B cell (primary cell): ENCODE measurements at regions not wholly inside any gene's neighbourhood (a gene's known extent, or its start where the extent isn't known, plus 50 kb on each side); places are given as distances from the start of the nearest gene placed in this dataset.

Experiments used
- ATAC-seq: fragments of 200-7000 bp; cut with Tn5 transposase; one replicate; pipeline ENCODE4 v1.10.0; 2021; ENCODE audit warnings: low read depth, mild to moderate bottlenecking, moderate number of reproducible peaks, moderate library complexity
- CTCF ChIA-PET: fragments of 350-600 bp; sonication (Branson Sonifier 250); formaldehyde crosslinking; loops from one replicate; lab custom pipeline; 2021; ENCODE audit warnings: antibody characterized with exemption, inconsistent platforms; lab: Charles Lee
- POLR2A ChIA-PET: fragments of 350-600 bp; sonication (Branson Sonifier 250); formaldehyde crosslinking; loops from one replicate; lab custom pipeline; 2021; ENCODE audit warnings: antibody characterized with exemption; lab: Charles Lee
- DNase-seq: peaks from one replicate; pipeline ENCODE4 v3.0.0; 2013
- H2AFZ ChIP-seq: 2 replicates; pipeline ENCODE4 v1.6.1; 2012; ENCODE audit warnings: mild to moderate bottlenecking, low read depth, low read length; ENCODE audit not compliant: insufficient read depth, poor library complexity, severe bottlenecking
- H3K27ac ChIP-seq, 2 donors: 1 replicate in 1 of 2; 2 replicates in 1 of 2; pipeline ENCODE4 v1.5.1; 2012 to 2013; ENCODE audit warnings: low read length in 2 of 2, mild to moderate bottlenecking in 2 of 2, moderate library complexity in 1 of 2
- H3K27me3 ChIP-seq, 4 experiments: fragments of 200-600 bp in 1 of 4; sonication (generic) in 1 of 4; replicated peaks in 1 of 4; 1 replicate in 2 of 4; 2 replicates in 2 of 4; pipeline versions ENCODE4 v1.6.1 to v1.7.0; 2013 to 2016; ENCODE audit warnings: low read length in 3 of 4, mild to moderate bottlenecking in 2 of 4, mixed read lengths in 1 of 4, moderate library complexity in 1 of 4; ENCODE audit not compliant: insufficient read depth in 4 of 4, control insufficient read depth in 3 of 4; ENCODE audit errors: control extremely low read depth in 1 of 4
- H3K36me3 ChIP-seq, 2 experiments: replicated peaks in 1 of 2; 1 replicate in 1 of 2; 2 replicates in 1 of 2; pipeline versions ENCODE4 v1.6.1 to v1.7.1; 2013; ENCODE audit warnings: low read length in 1 of 2; ENCODE audit not compliant: insufficient read depth in 2 of 2, control insufficient read depth in 1 of 2; ENCODE audit errors: control extremely low read depth in 1 of 2, extremely low read depth in 1 of 2
- H3K4me1 ChIP-seq, 2 donors: fragments of 200-600 bp in 1 of 2; sonication (generic) in 1 of 2; 1 replicate in 1 of 2; 2 replicates in 1 of 2; pipeline versions ENCODE4 v1.5.1 to v1.6.1; 2013 to 2017; ENCODE audit warnings: low read length in 2 of 2; ENCODE audit not compliant: control insufficient read depth in 2 of 2, insufficient read depth in 2 of 2
- H3K4me2 ChIP-seq: replicated peaks from 2 replicates; pipeline ENCODE3; 2012; ENCODE audit warnings: mild to moderate bottlenecking, low read depth, low read length; ENCODE audit not compliant: poor library complexity, severe bottlenecking
- H3K4me3 ChIP-seq, 5 experiments: fragments of 200-600 bp in 1 of 5; sonication (generic) in 1 of 5; 1 replicate in 3 of 5; 2 replicates in 2 of 5; pipeline versions ENCODE4 v1.5.1 to v1.7.0; 2011 to 2016; ENCODE audit warnings: low read length in 4 of 5, mild to moderate bottlenecking in 4 of 5, low read depth in 2 of 5, control low read depth in 1 of 5, moderate library complexity in 1 of 5; ENCODE audit not compliant: insufficient read depth in 1 of 5; ENCODE audit errors: control extremely low read depth in 1 of 5, extremely low read depth in 1 of 5
- H3K79me2 ChIP-seq: fragments of 200-600 bp; sonication (generic); one replicate; pipeline ENCODE4 v1.6.0; 2016; ENCODE audit warnings: low read length; ENCODE audit not compliant: control insufficient read depth, insufficient read depth
- H3K9ac ChIP-seq: fragments of 200-600 bp; sonication (generic); 2 replicates; pipeline ENCODE4 v1.6.1; 2017; ENCODE audit warnings: mild to moderate bottlenecking, low read length, moderate library complexity
- H3K9me3 ChIP-seq, 3 donors: one replicate each; pipeline versions ENCODE4 v1.6.1 to v1.7.1; 2013; ENCODE audit warnings: low read length in 2 of 3; ENCODE audit not compliant: control insufficient read depth in 2 of 3, insufficient read depth in 1 of 3; ENCODE audit errors: control extremely low read depth in 1 of 3
- H4K20me1 ChIP-seq: 2 replicates; pipeline ENCODE4 v1.6.0; 2012; ENCODE audit warnings: mild to moderate bottlenecking, low read length; ENCODE audit not compliant: insufficient read depth, control insufficient read depth, poor library complexity, severe bottlenecking
- H3K27ac Mint-ChIP-seq: one replicate; pipeline ENCODE4 v1.8.0; 2021; ENCODE audit warnings: mixed read lengths
- H3K27me3 Mint-ChIP-seq: one replicate; pipeline ENCODE4 v1.8.0; 2021; ENCODE audit warnings: mixed read lengths
- H3K4me1 Mint-ChIP-seq: one replicate; pipeline ENCODE4 v1.8.0; 2021; ENCODE audit warnings: mixed read lengths
- H3K4me3 Mint-ChIP-seq: one replicate; pipeline ENCODE4 v1.8.0; 2021; ENCODE audit warnings: mixed read lengths
- H3K9me3 Mint-ChIP-seq: one replicate; pipeline ENCODE4 v1.8.0; 2022; ENCODE audit warnings: mixed read lengths; ENCODE audit not compliant: insufficient read depth
- EZH2 ChIP-seq: IDR thresholded peaks from 2 replicates; pipeline ENCODE4 v1.6.1; 2012; ENCODE audit warnings: borderline replicate concordance, low read depth, mild to moderate bottlenecking, moderate library complexity, low read length; ENCODE audit not compliant: insufficient read depth, poor library complexity, severe bottlenecking
- WGBS: methylation state at CpG from one replicate; pipeline ENCODE4 v1.1.5; 2013; ENCODE audit warnings: missing lambda C conversion rate; ENCODE audit not compliant: insufficient coverage; 5-methylcytosine and 5-hydroxymethylcytosine counted together
- intact Hi-C: fragments of 100-400 bp; cut with micrococcal nuclease; formaldehyde crosslinking; loops from one replicate; pipeline ENCODE4 v1.10.0; 2022
- TF ChIP-seq, protein P1 (sequence below): fragments of 200-600 bp; IDR thresholded peaks from one replicate; pipeline ENCODE4 v1.8.0; 2022; ENCODE audit warnings: antibody characterized with exemption, mild to moderate bottlenecking

DNA sequence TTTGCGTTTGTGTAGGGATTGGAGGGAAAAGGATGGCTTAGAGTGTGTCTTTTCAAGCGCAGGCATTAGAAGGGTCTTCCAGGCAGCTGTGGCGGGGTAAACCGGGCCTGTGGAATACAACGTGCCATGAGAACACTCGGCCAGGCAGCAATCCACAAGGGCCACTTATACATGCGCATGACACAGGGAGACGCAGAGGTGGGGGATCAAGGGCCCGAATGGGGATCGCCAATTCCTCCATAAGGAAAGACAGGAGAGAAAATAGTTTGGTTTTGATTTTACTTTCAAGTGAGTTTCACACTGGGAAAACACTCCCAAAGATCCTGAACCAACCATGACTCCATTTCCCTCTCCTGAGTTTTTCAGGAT, 71.6 kb downstream of the SPRING1 start:
- no peaks in the 10 kb centered on the region for H4K20me1 ChIP-seq
- CTCF ChIA-PET, result no interaction called here
- POLR2A ChIA-PET, result no interaction called here

DNA sequence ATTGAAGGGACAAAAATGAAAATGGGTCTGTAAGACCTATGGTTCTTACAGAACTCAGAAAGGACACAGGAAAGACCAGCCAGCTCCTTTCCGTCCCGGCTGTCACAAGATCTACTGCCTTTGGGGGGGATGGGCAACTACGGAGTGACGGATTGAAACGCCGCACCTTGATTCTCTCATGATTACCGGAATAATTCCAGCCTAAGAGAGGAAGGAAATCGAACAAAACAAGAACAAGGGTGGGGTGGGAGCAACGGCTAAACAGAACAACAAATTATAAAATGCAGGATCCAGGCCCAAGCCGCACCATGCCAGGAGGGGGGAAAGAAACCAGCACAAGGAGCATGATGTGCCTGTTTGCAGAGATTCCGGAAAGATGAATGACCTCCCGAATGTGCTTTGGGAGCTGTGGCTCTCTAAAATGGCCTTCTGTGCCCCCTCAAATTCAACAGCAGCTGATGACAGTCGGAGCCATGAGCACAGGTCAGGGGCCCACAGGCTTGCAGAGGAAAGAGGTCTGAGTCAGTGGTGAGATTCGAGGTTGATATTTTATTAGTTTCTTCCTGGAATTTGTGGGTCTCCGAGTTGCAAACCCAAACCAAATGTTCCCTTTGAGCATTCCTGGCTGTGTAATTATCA, 72.1 kb downstream of the SPRING1 start:
- Mint-ChIP-seq H3K9me3 (no peaks in the 10 kb centered on the region), H3K4me1 (peaks cover 4% of the 10 kb centered on the region), H3K27ac (no peak overlapping the region), H3K4me3 (no peak overlapping the region), H3K27me3 (peaks cover 26% of the 10 kb centered on the region)
- DNase-seq (no peak), ATAC-seq (no peak)
- no peak overlapping the region for H3K4me3 ChIP-seq
- intact Hi-C loops, result no loop called here
- H3K4me2 ChIP-seq, result no peak overlapping the region
- H4K20me1 ChIP-seq, result no peaks in the 10 kb centered on the region
- no peak overlapping the region for H2AFZ ChIP-seq
- CTCF ChIA-PET, result no interaction called here
- H3K27me3 ChIP-seq, result peaks cover 0 to 15% (median 2%) of the 10 kb centered on the region in 4 experiments
- no peaks in the 10 kb centered on the region for H3K36me3 ChIP-seq
- TF ChIP-seq, protein P1, sequence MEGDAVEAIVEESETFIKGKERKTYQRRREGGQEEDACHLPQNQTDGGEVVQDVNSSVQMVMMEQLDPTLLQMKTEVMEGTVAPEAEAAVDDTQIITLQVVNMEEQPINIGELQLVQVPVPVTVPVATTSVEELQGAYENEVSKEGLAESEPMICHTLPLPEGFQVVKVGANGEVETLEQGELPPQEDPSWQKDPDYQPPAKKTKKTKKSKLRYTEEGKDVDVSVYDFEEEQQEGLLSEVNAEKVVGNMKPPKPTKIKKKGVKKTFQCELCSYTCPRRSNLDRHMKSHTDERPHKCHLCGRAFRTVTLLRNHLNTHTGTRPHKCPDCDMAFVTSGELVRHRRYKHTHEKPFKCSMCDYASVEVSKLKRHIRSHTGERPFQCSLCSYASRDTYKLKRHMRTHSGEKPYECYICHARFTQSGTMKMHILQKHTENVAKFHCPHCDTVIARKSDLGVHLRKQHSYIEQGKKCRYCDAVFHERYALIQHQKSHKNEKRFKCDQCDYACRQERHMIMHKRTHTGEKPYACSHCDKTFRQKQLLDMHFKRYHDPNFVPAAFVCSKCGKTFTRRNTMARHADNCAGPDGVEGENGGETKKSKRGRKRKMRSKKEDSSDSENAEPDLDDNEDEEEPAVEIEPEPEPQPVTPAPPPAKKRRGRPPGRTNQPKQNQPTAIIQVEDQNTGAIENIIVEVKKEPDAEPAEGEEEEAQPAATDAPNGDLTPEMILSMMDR, result no peak
- no peak for TF ChIP-seq EZH2
- POLR2A ChIA-PET, result interaction anchor here (0.6 kb wide), 1 partner anchor 298 kb away, joined by 4 read pairs; no protein-coding TSS in a partner anchor
- no peak overlapping the region for H3K9ac ChIP-seq
- peaks cover 0 to 10% (median 0%) of the 10 kb centered on the region in 3 donors for H3K9me3 ChIP-seq
- H3K4me1 ChIP-seq, result no peaks in the 10 kb centered on the region
- H3K79me2 ChIP-seq, result no peaks in the 10 kb centered on the region
- H3K27ac ChIP-seq, result no peak overlapping the region
- WGBS, result 87% methylated on average over 13 of the region's 15 CpGs

More for the DNA sequence above, 71.6 kb downstream of the SPRING1 start:
- no peak overlapping the region for H3K9ac ChIP-seq
- no peak overlapping the region for H3K4me2 ChIP-seq
- H3K4me3 ChIP-seq, result no peak overlapping the region
- Mint-ChIP-seq H3K4me3 (no peak overlapping the region), H3K4me1 (peaks cover 8% of the 10 kb centered on the region), H3K27ac (no peak overlapping the region), H3K9me3 (no peaks in the 10 kb centered on the region), H3K27me3 (peaks cover 26% of the 10 kb centered on the region)
- 96% methylated on average over 8 of the region's 10 CpGs for WGBS
- no peak for DNase-seq
- H3K9me3 ChIP-seq, result peaks cover 0 to 10% (median 2%) of the 10 kb centered on the region in 3 donors
- TF ChIP-seq EZH2, result no peak
- TF ChIP-seq, protein P1, result no peak
- H3K4me1 ChIP-seq, result no peaks in the 10 kb centered on the region
- H3K27ac ChIP-seq, result no peak overlapping the region
- no peak overlapping the region for H2AFZ ChIP-seq
- H3K36me3 ChIP-seq, result no peaks in the 10 kb centered on the region
- intact Hi-C loops, result no loop called here
- H3K79me2 ChIP-seq, result no peaks in the 10 kb centered on the region
- peaks cover 0 to 14% (median 2%) of the 10 kb centered on the region in 4 experiments for H3K27me3 ChIP-seq
- ATAC-seq, result no peak
